A673 (cell line): ENCODE measurements at regions not wholly inside any gene's neighbourhood (a gene's known extent, or its start where the extent isn't known, plus 50 kb on each side); places are given as distances from the start of the nearest gene placed in this dataset.

Source experiments
- EZH2 ChIP-seq: fragments of 200-600 bp; sonication (generic); IDR thresholded peaks from 2 replicates; pipeline ENCODE4 v1.6.1; 2017; ENCODE audit warnings: borderline replicate concordance, low read depth, mild to moderate bottlenecking, mixed read lengths, antibody characterized with exemption, low read length; ENCODE audit not compliant: poor library complexity, severe bottlenecking
- TF ChIP-seq, protein P1 (sequence below): fragments of 300-800, 200-600 bp; sonication (generic); conservative IDR thresholded peaks from 2 replicates; pipeline ENCODE4 v1.5.1; 2017; ENCODE audit warnings: low read depth, mild to moderate bottlenecking, antibody characterized with exemption, low read length, moderate library complexity, mixed read lengths

DNA sequence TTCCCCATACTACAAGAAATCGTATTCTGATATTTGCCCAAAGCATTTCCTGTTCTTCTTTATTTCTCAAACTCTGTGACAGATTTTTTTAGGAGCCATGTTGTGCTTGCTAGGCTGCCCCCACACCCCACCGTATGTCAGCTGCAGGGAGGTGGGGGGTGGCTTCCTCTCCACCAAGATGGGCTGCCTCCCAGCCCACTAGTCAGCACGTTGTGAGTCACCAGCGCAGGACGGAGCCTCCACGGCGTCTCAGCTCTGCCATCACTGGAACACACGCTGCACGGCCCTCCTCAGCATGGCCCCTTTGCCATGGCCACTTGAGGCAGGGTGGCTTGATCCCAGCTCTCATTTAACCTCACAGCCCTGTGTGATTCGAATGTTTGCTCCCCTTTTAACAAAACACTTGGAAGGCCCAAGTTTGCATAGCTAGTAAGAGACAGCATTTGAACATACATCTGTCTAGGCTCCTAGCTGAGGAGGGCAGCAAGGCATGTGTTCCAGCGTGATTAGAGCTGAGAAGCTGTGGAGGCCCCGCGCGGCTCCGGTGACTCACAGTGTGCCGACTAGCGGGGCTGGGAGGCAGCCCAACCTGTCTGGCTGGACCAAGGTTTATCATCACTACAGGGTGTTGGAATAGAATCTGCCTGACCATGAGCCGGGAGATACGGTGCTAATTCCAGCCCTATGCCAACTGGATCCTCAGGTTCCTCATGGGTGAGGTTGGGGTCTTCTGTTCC is 180.7 kb upstream of the NCAM1 start:
- TF ChIP-seq, protein P1, sequence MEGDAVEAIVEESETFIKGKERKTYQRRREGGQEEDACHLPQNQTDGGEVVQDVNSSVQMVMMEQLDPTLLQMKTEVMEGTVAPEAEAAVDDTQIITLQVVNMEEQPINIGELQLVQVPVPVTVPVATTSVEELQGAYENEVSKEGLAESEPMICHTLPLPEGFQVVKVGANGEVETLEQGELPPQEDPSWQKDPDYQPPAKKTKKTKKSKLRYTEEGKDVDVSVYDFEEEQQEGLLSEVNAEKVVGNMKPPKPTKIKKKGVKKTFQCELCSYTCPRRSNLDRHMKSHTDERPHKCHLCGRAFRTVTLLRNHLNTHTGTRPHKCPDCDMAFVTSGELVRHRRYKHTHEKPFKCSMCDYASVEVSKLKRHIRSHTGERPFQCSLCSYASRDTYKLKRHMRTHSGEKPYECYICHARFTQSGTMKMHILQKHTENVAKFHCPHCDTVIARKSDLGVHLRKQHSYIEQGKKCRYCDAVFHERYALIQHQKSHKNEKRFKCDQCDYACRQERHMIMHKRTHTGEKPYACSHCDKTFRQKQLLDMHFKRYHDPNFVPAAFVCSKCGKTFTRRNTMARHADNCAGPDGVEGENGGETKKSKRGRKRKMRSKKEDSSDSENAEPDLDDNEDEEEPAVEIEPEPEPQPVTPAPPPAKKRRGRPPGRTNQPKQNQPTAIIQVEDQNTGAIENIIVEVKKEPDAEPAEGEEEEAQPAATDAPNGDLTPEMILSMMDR = no peak
- TF ChIP-seq EZH2 = no peak
